Esophagus squamous epithelium (tissue), 5 donors: ENCODE measurements at regions not wholly inside any gene's neighbourhood (a gene's known extent, or its start where the extent isn't known, plus 50 kb on each side); places are given as distances from the start of the nearest gene placed in this dataset.

Experiments used
- DNase-seq: peaks from one replicate; lab custom pipeline; 2025; lab: John Stamatoyannopoulos, UW
- H3K27ac ChIP-seq, 4 donors: fragments of 200-600 bp; sonication (generic); one replicate each; pipeline ENCODE4 v1.5.1; 2016 to 2019; ENCODE audit warnings: mild to moderate bottlenecking in 1 of 4
- H3K27me3 ChIP-seq, 4 donors: fragments of 200-600 bp; sonication (generic); 1 replicate in 3 of 4; 2 replicates in 1 of 4; pipeline versions ENCODE4 v1.5.1 to v1.6.0; 2017 to 2021; ENCODE audit warnings: antibody characterized with exemption in 1 of 4
- H3K36me3 ChIP-seq, 3 donors: fragments of 200-600 bp; sonication (generic); one replicate each; pipeline ENCODE4 v1.5.1; 2016 to 2019
- H3K4me1 ChIP-seq, 3 donors: fragments of 200-600 bp; sonication (generic); one replicate each; pipeline ENCODE4 v1.5.1; 2017 to 2019
- H3K4me3 ChIP-seq, 4 donors: fragments of 200-600 bp; sonication (generic); 1 replicate in 3 of 4; 2 replicates in 1 of 4; pipeline ENCODE4 v1.5.1; 2016 to 2019; ENCODE audit warnings: mild to moderate bottlenecking in 2 of 4, moderate library complexity in 1 of 4
- H3K9me3 ChIP-seq, 3 donors: fragments of 200-600 bp; sonication (generic); one replicate each; pipeline ENCODE4 v1.5.1; 2016 to 2019
- POLR2A ChIP-seq, 4 donors: fragments of 450-650 bp; IDR thresholded peaks; one replicate each; pipeline ENCODE4 v1.6.1; 2017; ENCODE audit warnings: antibody characterized with exemption in 4 of 4, mild to moderate bottlenecking in 4 of 4, moderate library complexity in 3 of 4
- WGBS, 2 donors: methylation state at CpG; one replicate each; pipeline ENCODE4 v1.1.5; 2018; 5-methylcytosine and 5-hydroxymethylcytosine counted together
- intact Hi-C: fragments of 100-400 bp; cut with DNase I; formaldehyde crosslinking; loops from one replicate; pipeline ENCODE4 v1.15.0; 2022
- TF ChIP-seq, protein P1 (sequence below), 6 experiments: fragments of 450-650 bp in 4 of 6; fragments of 200-600 bp in 2 of 6; sonication (generic) in 2 of 6; IDR thresholded peaks; one replicate each; pipeline ENCODE4 v1.5.1; 2016 to 2019; ENCODE audit warnings: antibody characterized with exemption in 6 of 6, mild to moderate bottlenecking in 4 of 6, moderate library complexity in 4 of 6
- donor health status: DM: yes; HTN: yes; CAD: no.

- WGBS, 2 donors = 3 to 4% methylated on average over 16 of the region's 16 CpGs
- Histone ChIP-seq H3K4me3 (peak overlapping the region in 3 of 4 donors; percentile 16 to 57 (median 38)), H3K9me3 (no peaks in the 10 kb centered on the region), H3K27me3 (peaks cover 5 to 81% (median 7%) of the 10 kb centered on the region in 4 donors), H3K27ac (no peak overlapping the region), H3K4me1 (peaks cover 0 to 25% (median 8%) of the 10 kb centered on the region in 3 donors), H3K36me3 (no peaks in the 10 kb centered on the region)
- DNase-seq = no peak
- intact Hi-C loops = no loop called here
- TF ChIP-seq, protein P1, sequence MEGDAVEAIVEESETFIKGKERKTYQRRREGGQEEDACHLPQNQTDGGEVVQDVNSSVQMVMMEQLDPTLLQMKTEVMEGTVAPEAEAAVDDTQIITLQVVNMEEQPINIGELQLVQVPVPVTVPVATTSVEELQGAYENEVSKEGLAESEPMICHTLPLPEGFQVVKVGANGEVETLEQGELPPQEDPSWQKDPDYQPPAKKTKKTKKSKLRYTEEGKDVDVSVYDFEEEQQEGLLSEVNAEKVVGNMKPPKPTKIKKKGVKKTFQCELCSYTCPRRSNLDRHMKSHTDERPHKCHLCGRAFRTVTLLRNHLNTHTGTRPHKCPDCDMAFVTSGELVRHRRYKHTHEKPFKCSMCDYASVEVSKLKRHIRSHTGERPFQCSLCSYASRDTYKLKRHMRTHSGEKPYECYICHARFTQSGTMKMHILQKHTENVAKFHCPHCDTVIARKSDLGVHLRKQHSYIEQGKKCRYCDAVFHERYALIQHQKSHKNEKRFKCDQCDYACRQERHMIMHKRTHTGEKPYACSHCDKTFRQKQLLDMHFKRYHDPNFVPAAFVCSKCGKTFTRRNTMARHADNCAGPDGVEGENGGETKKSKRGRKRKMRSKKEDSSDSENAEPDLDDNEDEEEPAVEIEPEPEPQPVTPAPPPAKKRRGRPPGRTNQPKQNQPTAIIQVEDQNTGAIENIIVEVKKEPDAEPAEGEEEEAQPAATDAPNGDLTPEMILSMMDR (IDR thresholded peaks at IDR 0.05) = no peak
- no peak for TF ChIP-seq POLR2A (IDR thresholded peaks at IDR 0.05)
Observed at GRCh38 chr6:28658475-28659249, 133.0 kb downstream of the GPX5 start.

DNA sequence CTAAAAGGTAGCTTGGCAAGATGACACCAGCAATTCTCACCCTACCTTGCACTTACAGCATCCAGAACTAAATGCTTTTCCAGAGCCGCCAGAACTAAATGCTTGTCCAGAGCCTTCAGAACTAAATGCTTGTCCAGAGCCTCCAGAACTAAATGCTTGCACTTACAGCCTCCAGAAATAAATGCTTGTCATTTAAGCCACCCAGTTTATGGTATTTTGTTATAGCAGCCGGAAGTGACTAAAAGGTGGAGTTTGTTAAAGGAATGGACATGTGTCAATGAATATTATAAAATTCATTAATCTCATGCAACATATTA is 133.5 kb downstream of the GPX5 start:
- Histone ChIP-seq H3K27ac (no peak overlapping the region), H3K27me3 (peaks cover 5 to 77% (median 7%) of the 10 kb centered on the region in 4 donors), H3K4me3 (peak overlapping the region in 2 of 4 donors; percentile 38 to 57), H3K9me3 (no peaks in the 10 kb centered on the region), H3K4me1 (peaks cover 0 to 25% (median 8%) of the 10 kb centered on the region in 3 donors), H3K36me3 (no peaks in the 10 kb centered on the region)
- no peak for DNase-seq
- no peak for TF ChIP-seq POLR2A (IDR thresholded peaks at IDR 0.05)
- TF ChIP-seq, protein P1 (IDR thresholded peaks at IDR 0.05) = no peak
- 41 to 54% methylated on average over 2 of the region's 2 CpGs for WGBS, 2 donors
- intact Hi-C loops = no loop called here

DNA sequence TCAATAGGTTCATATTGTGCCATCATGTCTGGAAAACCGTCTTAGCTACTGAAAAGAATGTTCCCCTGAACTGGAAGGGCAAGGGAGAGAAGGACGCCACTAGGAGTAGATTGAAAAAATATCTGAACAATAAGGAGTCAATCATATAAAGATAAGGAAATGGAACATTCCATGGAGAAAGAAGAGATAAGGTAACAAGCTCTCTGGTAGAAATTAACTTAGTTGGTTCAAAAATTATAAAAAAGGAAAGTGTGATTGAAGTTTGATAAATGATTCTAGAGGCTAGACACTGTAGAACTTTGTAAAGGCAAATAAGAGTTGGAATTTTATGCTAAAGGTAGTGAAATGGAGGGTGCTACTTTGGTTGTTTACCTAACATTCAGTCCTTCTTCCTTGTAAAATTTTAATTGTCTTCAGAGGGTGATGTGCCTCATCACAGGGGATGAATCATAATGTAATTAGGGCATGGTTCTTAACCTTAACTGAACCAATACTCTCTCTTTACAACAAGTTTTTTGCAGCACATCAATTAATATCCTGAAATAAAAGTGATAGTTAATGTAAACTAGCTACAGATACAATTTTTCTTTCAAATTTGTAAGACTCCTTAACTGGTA is 135.5 kb downstream of the GPX5 start:
- WGBS, 2 donors = 65 to 67% methylated on average over 2 of the region's 2 CpGs
- no peak overlapping the region for H3K4me3 ChIP-seq
- no peaks in the 10 kb centered on the region for H3K9me3 ChIP-seq
- H3K27me3 ChIP-seq = peaks cover 5 to 64% (median 6%) of the 10 kb centered on the region in 4 donors
- TF ChIP-seq, protein P1 (IDR thresholded peaks at IDR 0.05) = no peak
- no peak for TF ChIP-seq POLR2A (IDR thresholded peaks at IDR 0.05)
- no peak overlapping the region for H3K27ac ChIP-seq
- no peaks in the 10 kb centered on the region for H3K36me3 ChIP-seq
- DNase-seq = no peak
- intact Hi-C loops = no loop called here
- peaks cover 0 to 25% (median 8%) of the 10 kb centered on the region in 3 donors for H3K4me1 ChIP-seq

GRCh38 chr6:28664870-28665396 is 139.3 kb downstream of the GPX5 start:
- 80 to 97% methylated on average over 3 of the region's 3 CpGs for WGBS, 2 donors
- intact Hi-C loops = no loop called here

More at GRCh38 chr6:28664870-28665396, 139.3 kb downstream of the GPX5 start:
- no peak for TF ChIP-seq POLR2A (IDR thresholded peaks at IDR 0.05)
- TF ChIP-seq, protein P1 (IDR thresholded peaks at IDR 0.05) = no peak
- no peaks in the 10 kb centered on the region for H3K4me1 ChIP-seq
- no peak overlapping the region for H3K4me3 ChIP-seq
- no peak for DNase-seq
- peaks cover 0 to 33% (median 0%) of the 10 kb centered on the region in 4 donors for H3K27me3 ChIP-seq
- H3K36me3 ChIP-seq = no peaks in the 10 kb centered on the region
- no peak overlapping the region for H3K27ac ChIP-seq
- H3K9me3 ChIP-seq = no peaks in the 10 kb centered on the region
